Tibial artery (tissue), 4 donors: ENCODE measurements at regions not wholly inside any gene's neighbourhood (a gene's known extent, or its start where the extent isn't known, plus 50 kb on each side); places are given as distances from the start of the nearest gene placed in this dataset.

ENCODE experiments used
- DNase-seq, 2 donors: peaks; one replicate each; pipeline ENCODE4 v3.0.0-alpha.2; 2019
- H3K27ac ChIP-seq, 2 donors: fragments of 200-600 bp; sonication (generic) in 1 of 2; 1 replicate in 1 of 2; 2 replicates in 1 of 2; pipeline ENCODE4 v1.5.1; 2018 to 2019; ENCODE audit warnings: mild to moderate bottlenecking in 1 of 2
- H3K27me3 ChIP-seq, 2 donors: fragments of 200-600 bp; sonication (generic) in 1 of 2; one replicate each; pipeline versions ENCODE4 v1.5.1 to v1.6.0; 2016 to 2019
- H3K36me3 ChIP-seq, 3 donors: fragments of 200-600 bp; sonication (generic) in 2 of 3; one replicate each; pipeline ENCODE4 v1.5.1; 2016 to 2019; ENCODE audit warnings: mild to moderate bottlenecking in 2 of 3
- H3K4me1 ChIP-seq, 4 donors: fragments of 200-600 bp; sonication (generic) in 2 of 4; 1 replicate in 3 of 4; 2 replicates in 1 of 4; pipeline ENCODE4 v1.5.1; 2016 to 2019
- H3K4me3 ChIP-seq, 2 donors: fragments of 200-600 bp; sonication (generic) in 1 of 2; 1 replicate in 1 of 2; 2 replicates in 1 of 2; pipeline ENCODE4 v1.5.1; 2018 to 2019; ENCODE audit warnings: mild to moderate bottlenecking in 2 of 2
- H3K9me3 ChIP-seq, 3 donors: fragments of 200-600 bp; sonication (generic) in 1 of 3; one replicate each; pipeline ENCODE4 v1.5.1; 2016 to 2019
- CTCF ChIP-seq, 2 experiments: fragments of 200-600 bp in 1 of 2; fragments of 450-650 bp in 1 of 2; IDR thresholded peaks; one replicate each; pipeline ENCODE4 v1.5.1; 2017 to 2019; ENCODE audit warnings: antibody characterized with exemption in 2 of 2, mild to moderate bottlenecking in 1 of 2, moderate library complexity in 1 of 2
- intact Hi-C: fragments of 100-400 bp; cut with DNase I; formaldehyde crosslinking; loops from one replicate; pipeline ENCODE4 v1.15.0; 2023; ENCODE audit warnings: low total_unique reads

- TF ChIP-seq CTCF (IDR thresholded peaks at IDR 0.05) = no peak
Measured at GRCh38 chr5:125049721-125050702, 303.6 kb upstream of the ZNF608 start.

GRCh38 chr5:125050926-125051325, 304.5 kb upstream of the ZNF608 start:
- Histone ChIP-seq H3K27me3 (no peaks in the 10 kb centered on the region), H3K27ac (no peak overlapping the region), H3K36me3 (no peaks in the 10 kb centered on the region), H3K4me3 (no peak overlapping the region), H3K4me1 (no peaks in the 10 kb centered on the region), H3K9me3 (no peaks in the 10 kb centered on the region)
- no peak for TF ChIP-seq CTCF (IDR thresholded peaks at IDR 0.05)
- intact Hi-C loops = no loop called here
- no peak for DNase-seq

More at GRCh38 chr5:125049721-125050702, 303.6 kb upstream of the ZNF608 start:
- H3K4me1 ChIP-seq = no peaks in the 10 kb centered on the region
- no peaks in the 10 kb centered on the region for H3K27me3 ChIP-seq
- H3K27ac ChIP-seq = no peak overlapping the region
- no peaks in the 10 kb centered on the region for H3K9me3 ChIP-seq
- DNase-seq = no peak
- H3K36me3 ChIP-seq = no peaks in the 10 kb centered on the region
- no peak overlapping the region for H3K4me3 ChIP-seq
- intact Hi-C loops = no loop called here

- Histone ChIP-seq H3K27me3 (no peaks in the 10 kb centered on the region), H3K36me3 (no peaks in the 10 kb centered on the region), H3K27ac (no peak overlapping the region), H3K4me1 (peaks cover 0 to 14% (median 6%) of the 10 kb centered on the region in 4 donors), H3K9me3 (no peaks in the 10 kb centered on the region), H3K4me3 (no peak overlapping the region)
- DNase-seq = no peak
- intact Hi-C loops = no loop called here
- TF ChIP-seq CTCF (IDR thresholded peaks at IDR 0.05) = no peak
Measured at GRCh38 chr5:125052584-125052983, 306.1 kb upstream of the ZNF608 start.

- H3K27me3 ChIP-seq = no peaks in the 10 kb centered on the region
- H3K36me3 ChIP-seq = no peaks in the 10 kb centered on the region
- no peak for DNase-seq
- no peak overlapping the region for H3K27ac ChIP-seq
- intact Hi-C loops = no loop called here
- no peak overlapping the region for H3K4me3 ChIP-seq
- H3K4me1 ChIP-seq = peaks cover 0 to 20% (median 6%) of the 10 kb centered on the region in 4 donors
- H3K9me3 ChIP-seq = no peaks in the 10 kb centered on the region
- TF ChIP-seq CTCF (IDR thresholded peaks at IDR 0.05) = no peak
Measured at GRCh38 chr5:125053179-125053578, 306.7 kb upstream of the ZNF608 start.

GRCh38 chr5:125054146-125054545, 307.7 kb upstream of the ZNF608 start:
- intact Hi-C loops = no loop called here
- TF ChIP-seq CTCF (IDR thresholded peaks at IDR 0.05) = no peak
- Histone ChIP-seq H3K36me3 (no peaks in the 10 kb centered on the region), H3K4me3 (no peak overlapping the region), H3K27ac (no peak overlapping the region), H3K9me3 (no peaks in the 10 kb centered on the region), H3K27me3 (no peaks in the 10 kb centered on the region), H3K4me1 (peaks cover 0 to 26% (median 6%) of the 10 kb centered on the region in 4 donors)
- no peak for DNase-seq
